Upper lobe of left lung (tissue), 6 donors: ENCODE measurements at regions not wholly inside any gene's neighbourhood (a gene's known extent, or its start where the extent isn't known, plus 50 kb on each side); places are given as distances from the start of the nearest gene placed in this dataset.

Source experiments
- ATAC-seq, 2 donors: fragments of 200-7000 bp; cut with Tn5 transposase; one replicate each; pipeline ENCODE4 v1.9.1; 2022; ENCODE audit warnings: mild to moderate bottlenecking in 2 of 2, moderate library complexity in 2 of 2; ENCODE audit not compliant: low FRiP score in 2 of 2
- DNase-seq, 2 donors: peaks; one replicate each; pipeline ENCODE4 v3.0.0-alpha.2; 2019 to 2020
- H3K27ac ChIP-seq, 4 donors: fragments of 200-600 bp; sonication (generic); one replicate each; pipeline ENCODE4 v1.5.1; 2016 to 2019
- H3K27me3 ChIP-seq, 4 donors: fragments of 200-600 bp; sonication (generic); one replicate each; pipeline ENCODE4 v1.5.1; 2017 to 2019
- H3K36me3 ChIP-seq, 4 donors: fragments of 200-600 bp; sonication (generic); one replicate each; pipeline ENCODE4 v1.5.1; 2016 to 2019
- H3K4me1 ChIP-seq, 4 donors: fragments of 200-600 bp; sonication (generic); one replicate each; pipeline ENCODE4 v1.5.1; 2018 to 2019
- H3K4me3 ChIP-seq, 4 donors: fragments of 200-600 bp; sonication (generic); one replicate each; pipeline ENCODE4 v1.5.1; 2017 to 2019; ENCODE audit warnings: mild to moderate bottlenecking in 2 of 4, moderate library complexity in 1 of 4
- H3K9me3 ChIP-seq, 4 donors: fragments of 200-600 bp; sonication (generic); one replicate each; pipeline ENCODE4 v1.5.1; 2018 to 2019
- CTCF ChIP-seq, 6 experiments: fragments of 450-650 bp in 4 of 6; fragments of 200-600 bp in 2 of 6; sonication (generic) in 2 of 6; IDR thresholded peaks; one replicate each; pipeline ENCODE4 v1.5.1; 2016 to 2019; ENCODE audit warnings: antibody characterized with exemption in 6 of 6
- EP300 ChIP-seq, 4 donors: sonication (generic); formaldehyde crosslinking; IDR thresholded peaks; one replicate each; pipeline ENCODE4 v1.5.1; 2017; ENCODE audit warnings: antibody characterized with exemption in 4 of 4, control low read depth in 2 of 4
- POLR2A ChIP-seq, 4 donors: fragments of 450-650 bp; IDR thresholded peaks; one replicate each; pipeline ENCODE4 v1.5.1; 2016 to 2017; ENCODE audit warnings: antibody characterized with exemption in 4 of 4, mild to moderate bottlenecking in 2 of 4
- POLR2AphosphoS5 ChIP-seq, 2 donors: sonication (generic); formaldehyde crosslinking; IDR thresholded peaks; one replicate each; pipeline ENCODE4 v1.5.1; 2017; ENCODE audit warnings: antibody characterized with exemption in 2 of 2
- WGBS, 2 donors: methylation state at CpG; one replicate each; pipeline ENCODE4 v1.1.5; 2017 to 2018; 5-methylcytosine and 5-hydroxymethylcytosine counted together
- donor health status: DM: no; HTN: no; CAD: no; lungs with moderate emphysema.
- donor health status: DM: no; HTN: yes; CAD: no; lungs with severe emphysema.

GRCh38 chr20:52888096-52888495, 84.1 kb upstream of the TSHZ2 start:
- ATAC-seq (no peak), DNase-seq (no peak)
- 89 to 96% methylated on average over 3 of the region's 3 CpGs for WGBS, 2 donors
- H3K27ac ChIP-seq = no peak overlapping the region
- H3K4me3 ChIP-seq = no peak overlapping the region
- H3K4me1 ChIP-seq = no peaks in the 10 kb centered on the region
- no peaks in the 10 kb centered on the region for H3K36me3 ChIP-seq
- TF ChIP-seq POLR2AphosphoS5 (IDR thresholded peaks at IDR 0.05) (no peak), EP300 (IDR thresholded peaks at IDR 0.05) (no peak), POLR2A (IDR thresholded peaks at IDR 0.05) (no peak), CTCF (IDR thresholded peaks at IDR 0.05) (no peak)
- H3K27me3 ChIP-seq = no peaks in the 10 kb centered on the region
- no peaks in the 10 kb centered on the region for H3K9me3 ChIP-seq

- no peak for DNase-seq
Measured at GRCh38 chr20:52880997-52881396, 91.2 kb upstream of the TSHZ2 start.

GRCh38 chr20:52880259-52880658, 91.9 kb upstream of the TSHZ2 start:
- TF ChIP-seq EP300 (IDR thresholded peaks at IDR 0.05) (no peak), CTCF (IDR thresholded peaks at IDR 0.05) (no peak), POLR2A (IDR thresholded peaks at IDR 0.05) (no peak), POLR2AphosphoS5 (IDR thresholded peaks at IDR 0.05) (no peak)
- WGBS, 2 donors = 27 to 29% methylated on average over 3 of the region's 3 CpGs
- ATAC-seq (no peak), DNase-seq (no peak)
- Histone ChIP-seq H3K27me3 (no peaks in the 10 kb centered on the region), H3K27ac (no peak overlapping the region), H3K36me3 (no peaks in the 10 kb centered on the region), H3K4me1 (no peaks in the 10 kb centered on the region), H3K4me3 (no peak overlapping the region), H3K9me3 (no peaks in the 10 kb centered on the region)

More at GRCh38 chr20:52880997-52881396, 91.2 kb upstream of the TSHZ2 start:
- H3K36me3 ChIP-seq = no peaks in the 10 kb centered on the region
- no peak overlapping the region for H3K27ac ChIP-seq
- H3K9me3 ChIP-seq = no peaks in the 10 kb centered on the region
- ATAC-seq = no peak
- no peaks in the 10 kb centered on the region for H3K27me3 ChIP-seq
- H3K4me3 ChIP-seq = no peak overlapping the region
- TF ChIP-seq POLR2A (IDR thresholded peaks at IDR 0.05) (no peak), POLR2AphosphoS5 (IDR thresholded peaks at IDR 0.05) (no peak), EP300 (IDR thresholded peaks at IDR 0.05) (no peak), CTCF (IDR thresholded peaks at IDR 0.05) (no peak)
- H3K4me1 ChIP-seq = no peaks in the 10 kb centered on the region

- H3K4me1 ChIP-seq = no peaks in the 10 kb centered on the region
- no peak for ATAC-seq
- no peaks in the 10 kb centered on the region for H3K36me3 ChIP-seq
- DNase-seq = no peak
- H3K27me3 ChIP-seq = no peaks in the 10 kb centered on the region
- no peak overlapping the region for H3K27ac ChIP-seq
- no peak for TF ChIP-seq EP300 (IDR thresholded peaks at IDR 0.05)
- no peak for TF ChIP-seq POLR2A (IDR thresholded peaks at IDR 0.05)
- no peak for TF ChIP-seq POLR2AphosphoS5 (IDR thresholded peaks at IDR 0.05)
- no peak for TF ChIP-seq CTCF (IDR thresholded peaks at IDR 0.05)
- H3K4me3 ChIP-seq = no peak overlapping the region
- whole genome bisulfite sequencing, 2 donors = 94% methylated on average over 3 of the region's 3 CpGs
- H3K9me3 ChIP-seq = no peaks in the 10 kb centered on the region
Measured at GRCh38 chr20:52874241-52874640, 97.9 kb upstream of the TSHZ2 start.

- Histone ChIP-seq H3K9me3 (no peaks in the 10 kb centered on the region), H3K4me1 (no peaks in the 10 kb centered on the region), H3K27ac (no peak overlapping the region), H3K27me3 (no peaks in the 10 kb centered on the region), H3K36me3 (no peaks in the 10 kb centered on the region), H3K4me3 (no peak overlapping the region)
- 84 to 87% methylated on average over 6 of the region's 6 CpGs for WGBS, 2 donors
- no peak for ATAC-seq
- TF ChIP-seq EP300 (IDR thresholded peaks at IDR 0.05) (no peak), POLR2AphosphoS5 (IDR thresholded peaks at IDR 0.05) (no peak), CTCF (IDR thresholded peaks at IDR 0.05) (no peak), POLR2A (IDR thresholded peaks at IDR 0.05) (no peak)
- DNase-seq = no peak
Measured at GRCh38 chr20:52869698-52870501, 102.3 kb upstream of the TSHZ2 start.
